GM12892 (cell line): ENCODE measurements at regions not wholly inside any gene's neighbourhood (a gene's known extent, or its start where the extent isn't known, plus 50 kb on each side); places are given as distances from the start of the nearest gene placed in this dataset.

Source experiments
- POLR2A ChIP-seq: IDR thresholded peaks from 2 replicates; pipeline ENCODE4 v1.6.1; 2011; ENCODE audit warnings: low read depth, low read length, control low read depth
- POLR2AphosphoS5 ChIP-seq: IDR thresholded peaks from 2 replicates; pipeline ENCODE4 v1.6.1; 2011; ENCODE audit warnings: low read depth, low read length, control low read depth

GRCh38 chr12:114767906-114768722, 84.1 kb upstream of the TBX3 start:
- TF ChIP-seq POLR2A (no peak), POLR2AphosphoS5 (no peak)
